ENCODE measurements at regions not wholly inside any gene's neighbourhood (a gene's known extent, or its start where the extent isn't known, plus 50 kb on each side); places are given as distances from the start of the nearest gene placed in this dataset.
"Not testable (repeated sequence)": the region's sequence is repeated elsewhere in the genome, so short reads cannot be mapped to it uniquely, and the experiment has no call there.

- TF ChIP-seq CTCF (IDR thresholded peaks at IDR 0.05): no peak
- Histone ChIP-seq H3K27me3 (replicated peaks; ENCODE audit: insufficient read depth) (no peaks in the 10 kb centered on the region), H3K27ac (no peak overlapping the region), H3K4me1 (ENCODE audit: control insufficient read depth in 1 of 2, low read depth in 2 of 2) (no peaks in the 10 kb centered on the region), H3K36me3 (no peaks in the 10 kb centered on the region), H3K4me3 (no peak overlapping the region), H3K9me3 (no peaks in the 10 kb centered on the region)
- ATAC-seq (ENCODE audit: insufficient number of reproducible peaks, low FRiP score, low read depth) (no peak), DNase-seq (ENCODE audit: low spot score) (no peak)
These were observed 342.6 kb downstream of the NSUN3 start for GRCh38 chr3:94405258-94406035.

GRCh38 chr3:94406595-94406994 lies 343.7 kb downstream of the NSUN3 start:
- no peak for DNase-seq (ENCODE audit: low spot score)
- Histone ChIP-seq H3K27ac (no peak overlapping the region), H3K4me1 (ENCODE audit: control insufficient read depth in 1 of 2, low read depth in 2 of 2) (no peaks in the 10 kb centered on the region), H3K4me3 (no peak overlapping the region), H3K36me3 (no peaks in the 10 kb centered on the region), H3K9me3 (no peaks in the 10 kb centered on the region), H3K27me3 (replicated peaks; ENCODE audit: insufficient read depth) (no peaks in the 10 kb centered on the region)
- TF ChIP-seq CTCF (IDR thresholded peaks at IDR 0.05): no peak
- ATAC-seq (ENCODE audit: insufficient number of reproducible peaks, low FRiP score, low read depth): no peak

GRCh38 chr3:94412936-94413335 lies 350.1 kb downstream of the NSUN3 start:
- not testable (repeated sequence) for DNase-seq (ENCODE audit: low spot score); H3K9me3 ChIP-seq; H3K4me3 ChIP-seq; H3K36me3 ChIP-seq; H3K27me3 ChIP-seq (replicated peaks; ENCODE audit: insufficient read depth); H3K27ac ChIP-seq; ATAC-seq (ENCODE audit: insufficient number of reproducible peaks, low FRiP score, low read depth); H3K4me1 ChIP-seq (ENCODE audit: control insufficient read depth in 1 of 2, low read depth in 2 of 2)

- no peaks in the 10 kb centered on the region for H3K27me3 ChIP-seq (replicated peaks; ENCODE audit: insufficient read depth)
- DNase-seq (ENCODE audit: low spot score): no peak
- no peak overlapping the region for H3K27ac ChIP-seq
- no peaks in the 10 kb centered on the region for H3K4me1 ChIP-seq (ENCODE audit: control insufficient read depth in 1 of 2, low read depth in 2 of 2)
- no peaks in the 10 kb centered on the region for H3K9me3 ChIP-seq
- no peaks in the 10 kb centered on the region for H3K36me3 ChIP-seq
- TF ChIP-seq CTCF (IDR thresholded peaks at IDR 0.05): no peak
- no peak overlapping the region for H3K4me3 ChIP-seq
- ATAC-seq (ENCODE audit: insufficient number of reproducible peaks, low FRiP score, low read depth): no peak
These were observed 350.7 kb downstream of the NSUN3 start for GRCh38 chr3:94413336-94414108.

- DNase-seq (ENCODE audit: low spot score) (no peak), ATAC-seq (ENCODE audit: insufficient number of reproducible peaks, low FRiP score, low read depth) (no peak)
- Histone ChIP-seq H3K36me3 (no peaks in the 10 kb centered on the region), H3K9me3 (no peaks in the 10 kb centered on the region), H3K4me3 (no peak overlapping the region), H3K27ac (no peak overlapping the region), H3K27me3 (replicated peaks; ENCODE audit: insufficient read depth) (no peaks in the 10 kb centered on the region), H3K4me1 (ENCODE audit: control insufficient read depth in 1 of 2, low read depth in 2 of 2) (no peaks in the 10 kb centered on the region)
- no peak for TF ChIP-seq CTCF (IDR thresholded peaks at IDR 0.05)
These were observed 351.6 kb downstream of the NSUN3 start for GRCh38 chr3:94414418-94414817.
